Kidney (tissue), 13 donors: ENCODE measurements at regions not wholly inside any gene's neighbourhood (a gene's known extent, or its start where the extent isn't known, plus 50 kb on each side); places are given as distances from the start of the nearest gene placed in this dataset.

Experiments
- DNase-seq, 5 donors: peaks; one replicate each; pipeline ENCODE4 v3.0.0-alpha.2; 2013 to 2020
- FAIRE-seq: peaks from 2 replicates; lab custom pipeline; 2012; peaks lifted over from hg19 to GRCh38; lab: Jason Lieb, UNC
- H3K27ac ChIP-seq, 2 donors: one replicate each; pipeline ENCODE4 v1.7.0; 2013; ENCODE audit warnings: low read depth in 2 of 2, low read length in 2 of 2, inconsistent platforms in 1 of 2
- H3K27me3 ChIP-seq: one replicate; pipeline ENCODE4 v1.7.1; 2013; ENCODE audit warnings: low read length, inconsistent platforms; ENCODE audit not compliant: control insufficient read depth, insufficient read depth
- H3K36me3 ChIP-seq, 3 donors: one replicate each; pipeline versions ENCODE4 v1.7.0 to v1.7.1; 2013; ENCODE audit warnings: low read length in 3 of 3, control low read depth in 1 of 3, inconsistent platforms in 1 of 3; ENCODE audit not compliant: insufficient read depth in 3 of 3, control insufficient read depth in 2 of 3
- H3K4me1 ChIP-seq, 3 donors: one replicate each; pipeline versions ENCODE4 v1.7.0 to v1.7.1; 2013; ENCODE audit warnings: low read length in 3 of 3, inconsistent platforms in 1 of 3, low read depth in 1 of 3; ENCODE audit not compliant: control insufficient read depth in 2 of 3, insufficient read depth in 2 of 3
- H3K4me3 ChIP-seq, 3 donors: one replicate each; pipeline versions ENCODE4 v1.7.0 to v1.8.1; 2013; ENCODE audit warnings: low read length in 3 of 3, control low read depth in 1 of 3, inconsistent platforms in 1 of 3
- H3K9ac ChIP-seq, 3 donors: one replicate each; pipeline versions ENCODE4 v1.7.0 to v1.7.1; 2013; ENCODE audit warnings: low read length in 3 of 3, control low read depth in 1 of 3, inconsistent platforms in 1 of 3
- H3K9me3 ChIP-seq, 3 donors: one replicate each; pipeline versions ENCODE4 v1.7.0 to v1.7.1; 2013; ENCODE audit warnings: low read length in 3 of 3, control low read depth in 1 of 3, inconsistent platforms in 1 of 3; ENCODE audit not compliant: control insufficient read depth in 2 of 3, insufficient read depth in 1 of 3
- CTCF ChIP-seq: IDR thresholded peaks from 3 replicates; pipeline ENCODE4 v1.5.1; 2012; ENCODE audit warnings: mild to moderate bottlenecking, moderate library complexity, borderline replicate concordance; ENCODE audit not compliant: insufficient read depth; ENCODE audit errors: extremely low read depth
- intact Hi-C: fragments of 100-400 bp; cut with DNase I; formaldehyde crosslinking; loops from one replicate; pipeline ENCODE4 v1.11.1; 2022
- donor health status: control.
- donor health status: control.
- donor health status: control.
- donor health status: control.
- donor health status: control.
- donor health status: DM: yes; HTN: yes; CAD: no.
- donor health status: Normal renal cell carcinoma (clear cell type).

DNA sequence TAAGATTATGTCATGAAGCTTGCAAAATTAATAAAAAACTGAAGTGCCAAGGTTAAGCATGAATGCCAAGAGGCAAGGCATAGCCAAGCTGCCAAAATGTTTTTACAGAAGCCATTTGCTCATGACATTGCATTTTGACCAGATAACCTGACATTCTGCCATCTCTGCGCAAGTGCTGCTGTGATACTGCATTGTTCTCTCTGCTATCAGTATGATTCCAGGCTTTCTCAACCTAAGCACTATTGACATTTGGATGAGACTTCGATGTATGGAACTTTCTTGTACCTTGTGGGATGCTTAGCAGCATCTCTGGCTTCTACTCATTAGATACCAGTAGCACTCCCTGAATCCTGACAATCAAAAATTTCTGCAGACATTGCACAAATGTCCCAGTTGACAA lies 139.2 kb downstream of the RASSF9 start:
- Histone ChIP-seq H3K9me3 (no peaks in the 10 kb centered on the region), H3K9ac (no peak overlapping the region), H3K27me3 (no peaks in the 10 kb centered on the region), H3K36me3 (no peaks in the 10 kb centered on the region), H3K4me1 (no peaks in the 10 kb centered on the region), H3K4me3 (no peak overlapping the region), H3K27ac (no peak overlapping the region)
- no peak for DNase-seq
- intact Hi-C loops = no loop called here
- no peak for FAIRE-seq
- TF ChIP-seq CTCF = no peak

- FAIRE-seq (no peak), DNase-seq (no peak)
- Histone ChIP-seq H3K4me1 (no peaks in the 10 kb centered on the region), H3K9me3 (no peaks in the 10 kb centered on the region), H3K36me3 (no peaks in the 10 kb centered on the region), H3K27me3 (no peaks in the 10 kb centered on the region), H3K9ac (no peak overlapping the region), H3K4me3 (no peak overlapping the region), H3K27ac (no peak overlapping the region)
- TF ChIP-seq CTCF = no peak
- intact Hi-C loops = no loop called here
These were observed 137.3 kb downstream of the RASSF9 start for GRCh38 chr12:85698937-85699336.

DNA sequence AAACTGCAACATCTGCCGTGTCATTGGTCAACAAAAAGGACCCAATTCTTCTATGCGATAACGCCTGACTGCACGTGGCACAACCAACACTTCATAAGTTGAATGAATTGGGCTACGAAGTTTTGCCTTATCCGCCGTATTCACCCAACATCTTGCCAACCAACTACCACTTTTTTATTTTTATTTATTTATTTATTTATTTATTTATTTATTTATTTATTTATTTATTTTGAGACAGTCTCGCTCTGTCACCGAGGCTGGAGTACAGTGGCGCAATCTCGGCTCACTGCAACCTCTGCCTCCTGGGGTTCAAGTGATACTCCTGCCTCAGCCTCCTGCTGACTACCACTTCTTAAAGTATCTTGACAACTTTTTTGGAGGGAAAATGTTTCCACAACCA lies 127.4 kb downstream of the RASSF9 start:
- H3K36me3 ChIP-seq = no peaks in the 10 kb centered on the region
- intact Hi-C loops = no loop called here
- TF ChIP-seq CTCF = no peak
- no peak overlapping the region for H3K9ac ChIP-seq
- DNase-seq = no peak
- no peaks in the 10 kb centered on the region for H3K9me3 ChIP-seq
- no peak overlapping the region for H3K27ac ChIP-seq
- no peaks in the 10 kb centered on the region for H3K27me3 ChIP-seq
- H3K4me3 ChIP-seq = no peak overlapping the region
- no peak for FAIRE-seq
- H3K4me1 ChIP-seq = no peaks in the 10 kb centered on the region

DNA sequence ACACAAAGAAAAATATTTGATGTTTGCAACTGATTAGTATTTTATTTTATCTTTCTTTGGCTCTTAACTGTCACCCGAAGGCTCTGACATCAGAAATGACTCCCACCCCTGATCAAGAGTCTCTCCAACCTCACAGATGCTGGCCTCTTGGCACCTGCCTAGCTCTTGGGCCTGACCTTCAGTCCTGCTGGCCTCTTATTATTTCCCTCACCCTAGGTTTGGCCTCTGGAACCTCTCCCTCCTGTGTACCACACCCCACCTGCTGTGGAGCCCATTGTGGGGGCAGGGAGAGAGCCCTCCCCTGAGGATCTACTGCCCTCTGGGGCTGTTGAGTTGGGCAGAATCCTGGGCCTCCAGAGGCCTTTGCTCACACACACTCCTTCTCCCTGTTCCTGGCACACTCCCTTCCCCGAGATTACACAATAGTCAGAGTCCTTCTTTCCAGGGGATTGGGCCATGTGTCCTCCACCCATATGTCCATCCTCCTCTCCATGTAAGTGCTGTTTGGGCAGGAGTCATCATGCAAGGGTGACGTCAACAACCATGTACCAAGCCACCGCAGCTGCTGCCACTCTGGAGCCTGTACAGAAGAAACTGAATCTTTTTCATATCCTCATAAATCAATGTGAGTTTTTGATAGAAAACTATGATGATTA lies 124.3 kb downstream of the RASSF9 start:
- intact Hi-C loops = no loop called here
- FAIRE-seq = no peak

More for the DNA sequence above, 124.3 kb downstream of the RASSF9 start:
- no peaks in the 10 kb centered on the region for H3K27me3 ChIP-seq
- H3K9me3 ChIP-seq = no peaks in the 10 kb centered on the region
- H3K4me1 ChIP-seq = no peaks in the 10 kb centered on the region
- no peak for TF ChIP-seq CTCF
- no peaks in the 10 kb centered on the region for H3K36me3 ChIP-seq
- no peak overlapping the region for H3K27ac ChIP-seq
- H3K4me3 ChIP-seq = no peak overlapping the region
- H3K9ac ChIP-seq = no peak overlapping the region
- peak in 1 of 5 donors; percentile 41 for DNase-seq
